DOHH2 (cell line): ENCODE measurements at regions not wholly inside any gene's neighbourhood (a gene's known extent, or its start where the extent isn't known, plus 50 kb on each side); places are given as distances from the start of the nearest gene placed in this dataset.

Experiments used
- CTCF ChIP-seq: fragments of 200-600 bp; sonication (generic); IDR thresholded peaks from one replicate; pipeline ENCODE4 v1.5.1; 2014; ENCODE audit warnings: antibody characterized with exemption, mild to moderate bottlenecking, low read depth, low read length; ENCODE audit not compliant: poor library complexity, severe bottlenecking
- EZH2phosphoT487 ChIP-seq: fragments of 200-600 bp; sonication (generic); IDR thresholded peaks from 2 replicates; pipeline ENCODE4 v1.6.1; 2017; ENCODE audit warnings: borderline replicate concordance, mild to moderate bottlenecking, antibody characterized with exemption, low read length, moderate library complexity, mixed read lengths

- TF ChIP-seq CTCF (no peak), EZH2phosphoT487 (no peak)
Measured at GRCh38 chrY:19319135-19319534, 425.4 kb downstream of the KDM5D start.
